ENCODE measurements at regions not wholly inside any gene's neighbourhood (a gene's known extent, or its start where the extent isn't known, plus 50 kb on each side); places are given as distances from the start of the nearest gene placed in this dataset.

DNA sequence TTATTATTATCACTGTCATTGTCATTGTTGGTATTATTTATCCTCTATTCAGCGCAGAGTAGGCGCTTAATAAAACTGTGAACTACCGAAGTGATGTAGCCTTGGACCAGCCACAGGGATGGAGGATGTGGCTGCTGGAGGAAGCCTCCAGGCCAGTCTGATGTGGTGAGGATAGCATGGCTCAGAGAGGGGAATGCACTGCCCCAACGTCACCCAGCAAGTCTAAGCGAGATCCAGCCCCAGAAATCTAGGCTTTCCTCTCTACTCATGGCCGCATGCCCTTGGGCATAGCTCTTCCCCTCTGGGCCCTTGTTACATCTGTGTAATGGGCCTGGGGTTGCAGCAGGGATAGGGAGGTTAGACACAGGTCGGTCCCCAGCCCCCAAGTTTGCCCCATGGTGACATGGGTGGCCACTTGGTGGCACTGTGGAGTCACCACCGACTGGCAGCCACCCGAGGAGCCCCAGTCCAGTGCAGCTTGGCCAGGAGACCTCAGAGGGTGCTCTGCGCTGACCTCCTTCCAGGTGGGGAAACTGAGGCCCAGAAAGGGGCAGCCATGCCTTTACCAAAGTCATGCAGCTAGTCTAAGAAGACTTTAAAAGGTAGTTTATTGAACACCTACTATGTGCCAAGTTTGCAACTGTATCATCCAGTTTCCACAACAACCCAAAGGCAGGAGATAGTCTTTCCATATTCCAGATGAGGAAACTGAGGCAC, 395.7 kb downstream of the MN1 start:
- no peaks in the 10 kb centered on the region for H3K36me3 ChIP-seq
- no peak overlapping the region for H3K27ac ChIP-seq
- TF ChIP-seq, protein P1, sequence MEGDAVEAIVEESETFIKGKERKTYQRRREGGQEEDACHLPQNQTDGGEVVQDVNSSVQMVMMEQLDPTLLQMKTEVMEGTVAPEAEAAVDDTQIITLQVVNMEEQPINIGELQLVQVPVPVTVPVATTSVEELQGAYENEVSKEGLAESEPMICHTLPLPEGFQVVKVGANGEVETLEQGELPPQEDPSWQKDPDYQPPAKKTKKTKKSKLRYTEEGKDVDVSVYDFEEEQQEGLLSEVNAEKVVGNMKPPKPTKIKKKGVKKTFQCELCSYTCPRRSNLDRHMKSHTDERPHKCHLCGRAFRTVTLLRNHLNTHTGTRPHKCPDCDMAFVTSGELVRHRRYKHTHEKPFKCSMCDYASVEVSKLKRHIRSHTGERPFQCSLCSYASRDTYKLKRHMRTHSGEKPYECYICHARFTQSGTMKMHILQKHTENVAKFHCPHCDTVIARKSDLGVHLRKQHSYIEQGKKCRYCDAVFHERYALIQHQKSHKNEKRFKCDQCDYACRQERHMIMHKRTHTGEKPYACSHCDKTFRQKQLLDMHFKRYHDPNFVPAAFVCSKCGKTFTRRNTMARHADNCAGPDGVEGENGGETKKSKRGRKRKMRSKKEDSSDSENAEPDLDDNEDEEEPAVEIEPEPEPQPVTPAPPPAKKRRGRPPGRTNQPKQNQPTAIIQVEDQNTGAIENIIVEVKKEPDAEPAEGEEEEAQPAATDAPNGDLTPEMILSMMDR (IDR thresholded peaks at IDR 0.05), result no peak
- H3K4me1 ChIP-seq (ENCODE audit: control insufficient read depth in 1 of 2, insufficient read depth in 1 of 2, low read depth in 1 of 2, low read length in 1 of 2), result no peaks in the 10 kb centered on the region
- no peak overlapping the region for H3K4me3 ChIP-seq (ENCODE audit: low read depth in 1 of 2, low read length in 1 of 2)
- peaks cover 2% of the 10 kb centered on the region for H3K27me3 ChIP-seq
- no peaks in the 10 kb centered on the region for H3K9me3 ChIP-seq

DNA sequence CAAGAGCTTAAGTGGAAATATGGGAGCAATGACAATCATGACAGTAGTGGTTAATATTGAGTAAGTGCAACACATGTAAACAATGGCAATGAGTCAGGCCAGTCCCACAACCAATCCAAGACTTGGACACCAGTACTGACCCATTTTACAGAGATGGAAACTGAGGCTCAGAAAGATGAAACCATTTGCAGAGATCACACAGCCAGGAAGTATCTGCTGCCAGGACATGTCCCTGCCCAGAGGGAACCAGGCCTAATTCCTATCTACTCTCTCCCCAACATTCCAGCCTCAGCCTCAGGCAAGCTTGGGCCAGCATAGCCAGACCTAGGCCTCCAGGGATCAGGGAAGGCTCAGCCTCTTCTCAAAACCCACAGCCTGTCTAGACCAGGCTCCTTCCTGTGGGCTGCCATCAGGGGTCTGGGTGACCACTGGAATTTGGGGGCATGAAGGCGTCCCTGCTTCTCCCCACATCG, 395.1 kb downstream of the MN1 start:
- H3K9me3 ChIP-seq, result no peaks in the 10 kb centered on the region
- H3K27me3 ChIP-seq, result no peaks in the 10 kb centered on the region
- TF ChIP-seq, protein P1 (IDR thresholded peaks at IDR 0.05), result no peak
- H3K4me1 ChIP-seq (ENCODE audit: control insufficient read depth in 1 of 2, insufficient read depth in 1 of 2, low read depth in 1 of 2, low read length in 1 of 2), result no peaks in the 10 kb centered on the region
- H3K27ac ChIP-seq, result no peak overlapping the region
- H3K4me3 ChIP-seq (ENCODE audit: low read depth in 1 of 2, low read length in 1 of 2), result no peak overlapping the region
- no peaks in the 10 kb centered on the region for H3K36me3 ChIP-seq

DNA sequence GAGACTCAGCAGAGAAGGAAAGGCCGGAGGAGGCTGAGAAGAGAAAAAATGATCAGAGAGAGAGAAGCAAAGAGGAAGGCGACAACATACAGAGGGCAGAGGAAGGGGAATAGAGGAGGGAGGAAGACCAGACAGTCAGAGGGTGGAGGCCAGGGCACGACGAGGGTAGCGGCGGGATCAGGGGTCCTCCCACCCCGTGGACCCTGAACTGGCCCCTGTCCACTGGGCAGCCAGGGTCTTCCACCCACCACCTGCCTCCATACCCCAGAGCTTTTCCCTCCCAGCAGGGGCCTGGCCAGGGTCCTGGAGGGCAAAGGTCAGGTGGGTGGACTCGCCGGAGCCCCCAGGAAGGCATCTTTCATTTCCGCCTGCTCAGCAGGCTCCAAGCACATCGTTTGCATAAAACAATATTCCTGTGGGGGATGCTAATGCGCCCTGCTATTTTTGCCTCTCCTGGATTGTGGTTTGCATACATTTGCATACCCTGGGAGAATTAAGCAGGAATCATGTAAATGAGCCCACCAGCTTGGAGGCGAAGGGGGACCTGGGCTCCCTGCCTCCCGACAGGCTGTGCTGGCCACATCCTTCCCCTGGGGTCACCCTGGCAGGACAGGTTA, 394.1 kb downstream of the MN1 start:
- TF ChIP-seq, protein P1 (IDR thresholded peaks at IDR 0.05), result no peak
- H3K36me3 ChIP-seq, result no peaks in the 10 kb centered on the region
- H3K4me1 ChIP-seq (ENCODE audit: control insufficient read depth in 1 of 2, insufficient read depth in 1 of 2, low read depth in 1 of 2, low read length in 1 of 2), result no peaks in the 10 kb centered on the region
- no peak overlapping the region for H3K4me3 ChIP-seq (ENCODE audit: low read depth in 1 of 2, low read length in 1 of 2)
- no peak overlapping the region for H3K27ac ChIP-seq
- no peaks in the 10 kb centered on the region for H3K27me3 ChIP-seq
- no peaks in the 10 kb centered on the region for H3K9me3 ChIP-seq

- no peaks in the 10 kb centered on the region for H3K9me3 ChIP-seq
- H3K36me3 ChIP-seq, result no peaks in the 10 kb centered on the region
- no peak overlapping the region for H3K27ac ChIP-seq
- H3K4me1 ChIP-seq (ENCODE audit: control insufficient read depth in 1 of 2, insufficient read depth in 1 of 2, low read depth in 1 of 2, low read length in 1 of 2), result no peaks in the 10 kb centered on the region
- TF ChIP-seq, protein P1 (IDR thresholded peaks at IDR 0.05), result no peak
- no peak overlapping the region for H3K4me3 ChIP-seq (ENCODE audit: low read depth in 1 of 2, low read length in 1 of 2)
- no peaks in the 10 kb centered on the region for H3K27me3 ChIP-seq
These were observed 393.5 kb downstream of the MN1 start for GRCh38 chr22:27408068-27408467.

DNA sequence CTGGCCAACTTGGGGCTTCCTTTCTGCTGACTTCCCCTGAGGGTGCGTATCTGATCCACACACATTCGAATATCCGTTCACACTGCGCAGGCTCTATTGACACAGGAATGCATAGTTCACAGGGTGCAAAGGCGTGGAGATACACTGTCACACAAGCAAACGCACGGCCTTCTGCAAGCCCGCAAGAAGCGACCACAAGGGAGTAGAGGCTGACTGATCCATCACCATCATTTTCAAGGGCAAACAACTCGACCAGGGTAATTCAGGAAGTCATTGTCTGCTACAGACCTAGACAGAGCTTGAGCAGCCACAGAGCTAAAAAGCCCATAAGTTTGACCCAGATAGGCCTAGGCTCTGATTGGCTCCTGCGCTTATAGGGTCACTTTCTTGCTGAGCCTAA, 392.3 kb downstream of the MN1 start:
- no peaks in the 10 kb centered on the region for H3K4me1 ChIP-seq (ENCODE audit: control insufficient read depth in 1 of 2, insufficient read depth in 1 of 2, low read depth in 1 of 2, low read length in 1 of 2)
- no peaks in the 10 kb centered on the region for H3K9me3 ChIP-seq
- no peak overlapping the region for H3K4me3 ChIP-seq (ENCODE audit: low read depth in 1 of 2, low read length in 1 of 2)
- TF ChIP-seq, protein P1 (IDR thresholded peaks at IDR 0.05), result no peak
- H3K27ac ChIP-seq, result no peak overlapping the region
- no peaks in the 10 kb centered on the region for H3K36me3 ChIP-seq
- H3K27me3 ChIP-seq, result no peaks in the 10 kb centered on the region
